Colonic mucosa (tissue), 4 donors: ENCODE measurements at regions not wholly inside any gene's neighbourhood (a gene's known extent, or its start where the extent isn't known, plus 50 kb on each side); places are given as distances from the start of the nearest gene placed in this dataset.

ENCODE experiments used
- DNase-seq: peaks from one replicate; pipeline ENCODE4 v3.0.0-alpha.2; 2020
- H3K27ac ChIP-seq: fragments of 200-600 bp; one replicate; pipeline ENCODE4 v1.8.0; 2021
- H3K27me3 ChIP-seq: fragments of 200-600 bp; one replicate; pipeline ENCODE4 v1.8.0; 2021
- H3K36me3 ChIP-seq: fragments of 200-600 bp; one replicate; pipeline ENCODE4 v1.8.0; 2021
- H3K4me1 ChIP-seq: fragments of 200-600 bp; one replicate; pipeline ENCODE4 v1.8.0; 2021; ENCODE audit warnings: mild to moderate bottlenecking
- H3K4me3 ChIP-seq: fragments of 200-600 bp; one replicate; pipeline ENCODE4 v1.8.0; 2021
- H3K9ac ChIP-seq, 2 donors: one replicate each; pipeline ENCODE4 v1.7.0; 2013; ENCODE audit warnings: control low read depth in 2 of 2, low read depth in 2 of 2, low read length in 2 of 2
- H3K9me3 ChIP-seq: fragments of 200-600 bp; one replicate; pipeline ENCODE4 v1.8.0; 2021
- CTCF ChIP-seq: fragments of 200-600 bp; IDR thresholded peaks from one replicate; pipeline ENCODE4 v1.8.0; 2022; ENCODE audit warnings: antibody characterized with exemption, mild to moderate bottlenecking
- intact Hi-C: fragments of 100-400 bp; cut with DNase I; formaldehyde crosslinking; loops from one replicate; pipeline ENCODE4 v1.14.1; 2022
- donor health status: healthy.
- donor health status: DM: no; HTN: no; CAD: no.
- donor health status: DM: no; HTN: no; CAD: no.

- Histone ChIP-seq H3K4me3 (no peak overlapping the region), H3K36me3 (no peaks in the 10 kb centered on the region), H3K27ac (no peak overlapping the region), H3K27me3 (no peaks in the 10 kb centered on the region), H3K4me1 (peaks cover 6% of the 10 kb centered on the region), H3K9ac (no peak overlapping the region), H3K9me3 (no peaks in the 10 kb centered on the region)
- DNase-seq, result no peak
- TF ChIP-seq CTCF, result no peak
- intact Hi-C loops, result no loop called here
Measured at GRCh38 chr1:105636052-105636451, 1420.4 kb upstream of the PRMT6 start.

GRCh38 chr1:105641407-105641806, 1415.1 kb upstream of the PRMT6 start:
- intact Hi-C loops, result no loop called here
- Histone ChIP-seq H3K4me3 (no peak overlapping the region), H3K9me3 (no peaks in the 10 kb centered on the region), H3K27me3 (no peaks in the 10 kb centered on the region), H3K36me3 (no peaks in the 10 kb centered on the region), H3K9ac (no peak overlapping the region), H3K27ac (no peak overlapping the region), H3K4me1 (peaks cover 6% of the 10 kb centered on the region)
- DNase-seq, result no peak
- TF ChIP-seq CTCF, result no peak

GRCh38 chr1:105652109-105652508, 1404.4 kb upstream of the PRMT6 start:
- no peaks in the 10 kb centered on the region for H3K4me1 ChIP-seq
- H3K36me3 ChIP-seq, result no peaks in the 10 kb centered on the region
- no peak for DNase-seq
- TF ChIP-seq CTCF, result no peak
- H3K27me3 ChIP-seq, result no peaks in the 10 kb centered on the region
- H3K27ac ChIP-seq, result no peak overlapping the region
- H3K9me3 ChIP-seq, result no peaks in the 10 kb centered on the region
- H3K9ac ChIP-seq, result no peak overlapping the region
- H3K4me3 ChIP-seq, result no peak overlapping the region
- intact Hi-C loops, result no loop called here

GRCh38 chr1:105655032-105655431, 1401.4 kb upstream of the PRMT6 start:
- Histone ChIP-seq H3K27ac (no peak overlapping the region), H3K9ac (no peak overlapping the region), H3K27me3 (no peaks in the 10 kb centered on the region), H3K9me3 (no peaks in the 10 kb centered on the region), H3K4me1 (no peaks in the 10 kb centered on the region), H3K4me3 (no peak overlapping the region), H3K36me3 (no peaks in the 10 kb centered on the region)
- intact Hi-C loops, result no loop called here
- no peak for DNase-seq
- TF ChIP-seq CTCF, result no peak

GRCh38 chr1:105664495-105664894, 1392.0 kb upstream of the PRMT6 start:
- Histone ChIP-seq H3K9ac (no peak overlapping the region), H3K36me3 (no peaks in the 10 kb centered on the region), H3K9me3 (no peaks in the 10 kb centered on the region), H3K27me3 (no peaks in the 10 kb centered on the region), H3K4me3 (no peak overlapping the region), H3K4me1 (no peaks in the 10 kb centered on the region), H3K27ac (no peak overlapping the region)
- no peak for TF ChIP-seq CTCF
- intact Hi-C loops, result no loop called here
- no peak for DNase-seq

- intact Hi-C loops, result no loop called here
- DNase-seq, result no peak
- no peaks in the 10 kb centered on the region for H3K27me3 ChIP-seq
- H3K4me1 ChIP-seq, result no peaks in the 10 kb centered on the region
- no peaks in the 10 kb centered on the region for H3K36me3 ChIP-seq
- H3K27ac ChIP-seq, result no peak overlapping the region
- H3K4me3 ChIP-seq, result no peak overlapping the region
- no peaks in the 10 kb centered on the region for H3K9me3 ChIP-seq
- no peak overlapping the region for H3K9ac ChIP-seq
- TF ChIP-seq CTCF, result no peak
Measured at GRCh38 chr1:105678334-105678733, 1378.1 kb upstream of the PRMT6 start.
